HCT116 (cell line): ENCODE measurements at regions not wholly inside any gene's neighbourhood (a gene's known extent, or its start where the extent isn't known, plus 50 kb on each side); places are given as distances from the start of the nearest gene placed in this dataset.

Experiments used
- ATAC-seq: fragments of 200-7000 bp; cut with Tn5 transposase; 2 replicates; pipeline ENCODE4 v1.9.1; 2020; ENCODE audit warnings: mild to moderate bottlenecking, moderate library complexity
- BruUV-seq: library from RNA; stranded (reverse); fragments of 400-500 nt; replicated peaks from 2 replicates; lab custom pipeline; 2021; lab: Mats Ljungman, UMichigan
- CTCF ChIA-PET: fragments of 300-600 bp; sonication (Branson Sonifier 250); formaldehyde crosslinking; loops from one replicate; lab custom pipeline; 2021; ENCODE audit warnings: antibody characterized with exemption; lab: Charles Lee
- POLR2A ChIA-PET: fragments of 300-600, 350-600 bp; sonication (Branson Sonifier 250); formaldehyde crosslinking; loops from one replicate; lab custom pipeline; 2021; ENCODE audit warnings: antibody characterized with exemption; lab: Charles Lee
- RAD21 ChIA-PET, 2 experiments: fragments of 300-600 bp; sonication (Branson Sonifier 250); formaldehyde crosslinking; loops; one replicate each; lab custom pipeline; 2023; ENCODE audit warnings: low total read pairs in 2 of 2; ENCODE audit not compliant: uncharacterized antibody in 2 of 2, unreplicated experiment in 2 of 2, low non-redundant PET in 1 of 2; lab: Charles Lee
- DNase-seq: peaks from one replicate; pipeline ENCODE4 v3.0.0-alpha.2; 2010; ENCODE audit warnings: low read depth, low spot score
- H2AFZ ChIP-seq: fragments of 200-600 bp; shearing (Covaris generic), sonication (generic); 2 replicates; pipeline ENCODE4 v1.6.1; 2017; ENCODE audit warnings: low read depth, mixed run types, mixed read lengths, antibody characterized with exemption, low read length; ENCODE audit not compliant: poor library complexity, severe bottlenecking
- H3K27ac ChIP-seq: 2 replicates; pipeline ENCODE4 v1.5.1; 2012; ENCODE audit warnings: low read depth, low read length
- H3K27me3 ChIP-seq: fragments of 200-600 bp; sonication (generic); 2 replicates; pipeline ENCODE4 v1.6.1; 2016; ENCODE audit warnings: mixed run types, low read length, mixed read lengths; ENCODE audit not compliant: insufficient read depth
- H3K36me3 ChIP-seq, 2 experiments: fragments of 200-500 bp in 1 of 2; fragments of 200-600 bp in 1 of 2; sonication (Bioruptor generic) in 1 of 2; sonication (generic) in 1 of 2; 2 replicates each; pipeline versions ENCODE4 v1.5.1 to v1.6.1; 2014 to 2016; ENCODE audit warnings: low read length in 2 of 2, inconsistent platforms in 1 of 2, mixed read lengths in 1 of 2, mixed run types in 1 of 2; ENCODE audit not compliant: insufficient read depth in 2 of 2, control insufficient read depth in 1 of 2
- H3K4me1 ChIP-seq, 2 experiments: fragments of 200-600 bp in 1 of 2; sonication (generic) in 1 of 2; 2 replicates each; pipeline versions ENCODE4 v1.5.1 to v1.6.1; 2012 to 2017; ENCODE audit warnings: low read length in 2 of 2, inconsistent platforms in 1 of 2, mild to moderate bottlenecking in 1 of 2, mixed read lengths in 1 of 2, mixed run types in 1 of 2, moderate library complexity in 1 of 2; ENCODE audit not compliant: insufficient read depth in 2 of 2, control insufficient read depth in 1 of 2
- H3K4me2 ChIP-seq: fragments of 200-600 bp; sonication (generic); 2 replicates; pipeline ENCODE4 v1.6.1; 2017; ENCODE audit warnings: mixed run types, low read length, mixed read lengths
- H3K4me3 ChIP-seq, 2 experiments: fragments of 200-600 bp in 1 of 2; sonication (generic) in 1 of 2; replicated peaks in 1 of 2; 2 replicates each; pipeline ENCODE4 v1.5.1; 2011 to 2016; ENCODE audit warnings: low read length in 2 of 2, control low read depth in 1 of 2, low read depth in 1 of 2, mild to moderate bottlenecking in 1 of 2, mixed read lengths in 1 of 2, mixed run types in 1 of 2
- H3K79me2 ChIP-seq: fragments of 200-600 bp; sonication (generic); 2 replicates; pipeline ENCODE4 v1.6.1; 2017; ENCODE audit warnings: mild to moderate bottlenecking, mixed run types, low read length, moderate library complexity, mixed read lengths; ENCODE audit not compliant: insufficient read depth
- H3K9ac ChIP-seq: fragments of 200-600 bp; sonication (generic); 2 replicates; pipeline ENCODE4 v1.6.1; 2016; ENCODE audit warnings: low read length, mixed read lengths
- H3K9me2 ChIP-seq: fragments of 200-600 bp; sonication (generic), shearing (Covaris generic); 2 replicates; pipeline ENCODE4 v1.6.1; 2017; ENCODE audit warnings: mixed run types, mild to moderate bottlenecking, moderate library complexity; ENCODE audit not compliant: insufficient read depth
- H3K9me3 ChIP-seq, 2 experiments: fragments of 200-500 bp in 1 of 2; fragments of 200-600 bp in 1 of 2; sonication (Bioruptor generic) in 1 of 2; sonication (generic) in 1 of 2; 2 replicates each; pipeline ENCODE4 v1.6.1; 2014 to 2017; ENCODE audit warnings: low read length in 2 of 2, mixed read lengths in 2 of 2, inconsistent platforms in 1 of 2, low read depth in 1 of 2, mild to moderate bottlenecking in 1 of 2, mixed run types in 1 of 2, moderate library complexity in 1 of 2; ENCODE audit not compliant: control insufficient read depth in 1 of 2, insufficient read depth in 1 of 2
- H4K20me1 ChIP-seq: fragments of 200-600 bp; sonication (generic), shearing (Covaris generic); 2 replicates; pipeline ENCODE4 v1.6.1; 2017; ENCODE audit warnings: mixed run types, mild to moderate bottlenecking, moderate library complexity; ENCODE audit not compliant: insufficient read depth
- ELF1 ChIP-seq: IDR thresholded peaks from 2 replicates; pipeline ENCODE4 v1.6.1; 2012; ENCODE audit warnings: low read depth, borderline replicate concordance
- SIN3A ChIP-seq: IDR thresholded peaks from 2 replicates; pipeline ENCODE4 v1.6.1; 2012; ENCODE audit warnings: low read depth
- intact Hi-C: fragments of 100-400 bp; cut with micrococcal nuclease; formaldehyde crosslinking; loops from 2 replicates; pipeline ENCODE4 v1.10.0; 2022
- TF ChIP-seq, protein P1 (sequence below), 3 experiments: fragments of 200-600 bp in 1 of 3; sonication (generic) in 1 of 3; IDR thresholded peaks in 2 of 3; conservative IDR thresholded peaks in 1 of 3; 2 replicates each; pipeline ENCODE4 v1.5.1; 2012 to 2017; ENCODE audit warnings: low read depth in 2 of 3, low read length in 2 of 3, antibody characterized with exemption in 1 of 3, borderline replicate concordance in 1 of 3, control low read depth in 1 of 3, mild to moderate bottlenecking in 1 of 3, mixed read lengths in 1 of 3, mixed run types in 1 of 3, moderate library complexity in 1 of 3; ENCODE audit not compliant: insufficient read depth in 1 of 3

DNA sequence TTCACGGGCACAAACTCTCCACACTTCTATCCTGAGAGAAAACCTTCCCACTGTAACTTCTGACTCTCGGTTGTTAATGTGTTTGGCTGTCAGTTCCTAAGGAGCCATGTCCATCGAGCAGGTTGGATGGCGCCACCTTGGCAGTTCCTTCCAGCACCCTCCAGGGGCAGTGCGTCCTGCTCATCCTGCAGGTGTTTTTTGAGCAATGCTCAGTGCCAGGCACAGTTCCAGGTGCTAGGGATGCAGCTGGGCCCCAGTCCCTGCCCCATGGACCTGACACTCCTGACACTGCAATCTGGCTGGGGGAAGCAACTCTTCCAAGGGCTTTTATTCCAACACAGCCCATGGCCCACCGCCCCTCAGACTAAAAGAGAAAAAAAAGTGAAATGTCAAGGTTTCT lies 376.4 kb downstream of the PREX1 start:
- TF ChIP-seq, protein P1, sequence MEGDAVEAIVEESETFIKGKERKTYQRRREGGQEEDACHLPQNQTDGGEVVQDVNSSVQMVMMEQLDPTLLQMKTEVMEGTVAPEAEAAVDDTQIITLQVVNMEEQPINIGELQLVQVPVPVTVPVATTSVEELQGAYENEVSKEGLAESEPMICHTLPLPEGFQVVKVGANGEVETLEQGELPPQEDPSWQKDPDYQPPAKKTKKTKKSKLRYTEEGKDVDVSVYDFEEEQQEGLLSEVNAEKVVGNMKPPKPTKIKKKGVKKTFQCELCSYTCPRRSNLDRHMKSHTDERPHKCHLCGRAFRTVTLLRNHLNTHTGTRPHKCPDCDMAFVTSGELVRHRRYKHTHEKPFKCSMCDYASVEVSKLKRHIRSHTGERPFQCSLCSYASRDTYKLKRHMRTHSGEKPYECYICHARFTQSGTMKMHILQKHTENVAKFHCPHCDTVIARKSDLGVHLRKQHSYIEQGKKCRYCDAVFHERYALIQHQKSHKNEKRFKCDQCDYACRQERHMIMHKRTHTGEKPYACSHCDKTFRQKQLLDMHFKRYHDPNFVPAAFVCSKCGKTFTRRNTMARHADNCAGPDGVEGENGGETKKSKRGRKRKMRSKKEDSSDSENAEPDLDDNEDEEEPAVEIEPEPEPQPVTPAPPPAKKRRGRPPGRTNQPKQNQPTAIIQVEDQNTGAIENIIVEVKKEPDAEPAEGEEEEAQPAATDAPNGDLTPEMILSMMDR (IDR thresholded peaks at IDR 0.05 in 2 of 3, conservative IDR thresholded peaks at IDR 0.05 in 1 of 3; ENCODE audit: borderline replicate concordance in 1 of 3, insufficient read depth in 1 of 3, low read depth in 2 of 3, low read length in 2 of 3), result peak in 2 of 3 experiments; percentile 31 to 34; a peak in 2 of 6 replicates
- TF ChIP-seq ELF1, result no peak
- no peak overlapping the region for H2AFZ ChIP-seq
- H3K27me3 ChIP-seq, result peaks cover 12% of the 10 kb centered on the region
- CTCF ChIA-PET, result no interaction called here
- no peaks in the 10 kb centered on the region for H3K79me2 ChIP-seq
- H3K9me2 ChIP-seq, result no peaks in the 10 kb centered on the region
- POLR2A ChIA-PET, result no interaction called here
- H4K20me1 ChIP-seq, result no peaks in the 10 kb centered on the region
- RAD21 ChIA-PET, result no interaction called here
- H3K4me2 ChIP-seq, result no peak overlapping the region
- intact Hi-C loops, result no loop called here
- H3K4me3 ChIP-seq, result no peak overlapping the region
- no TSS peak for BruUV-seq
- no peak overlapping the region for H3K9ac ChIP-seq
- H3K4me1 ChIP-seq, result no peaks in the 10 kb centered on the region
- DNase-seq (no peak), ATAC-seq (peak; percentile 67)
- H3K27ac ChIP-seq, result no peak overlapping the region
- H3K36me3 ChIP-seq, result no peaks in the 10 kb centered on the region
- H3K9me3 ChIP-seq, result no peaks in the 10 kb centered on the region

DNA sequence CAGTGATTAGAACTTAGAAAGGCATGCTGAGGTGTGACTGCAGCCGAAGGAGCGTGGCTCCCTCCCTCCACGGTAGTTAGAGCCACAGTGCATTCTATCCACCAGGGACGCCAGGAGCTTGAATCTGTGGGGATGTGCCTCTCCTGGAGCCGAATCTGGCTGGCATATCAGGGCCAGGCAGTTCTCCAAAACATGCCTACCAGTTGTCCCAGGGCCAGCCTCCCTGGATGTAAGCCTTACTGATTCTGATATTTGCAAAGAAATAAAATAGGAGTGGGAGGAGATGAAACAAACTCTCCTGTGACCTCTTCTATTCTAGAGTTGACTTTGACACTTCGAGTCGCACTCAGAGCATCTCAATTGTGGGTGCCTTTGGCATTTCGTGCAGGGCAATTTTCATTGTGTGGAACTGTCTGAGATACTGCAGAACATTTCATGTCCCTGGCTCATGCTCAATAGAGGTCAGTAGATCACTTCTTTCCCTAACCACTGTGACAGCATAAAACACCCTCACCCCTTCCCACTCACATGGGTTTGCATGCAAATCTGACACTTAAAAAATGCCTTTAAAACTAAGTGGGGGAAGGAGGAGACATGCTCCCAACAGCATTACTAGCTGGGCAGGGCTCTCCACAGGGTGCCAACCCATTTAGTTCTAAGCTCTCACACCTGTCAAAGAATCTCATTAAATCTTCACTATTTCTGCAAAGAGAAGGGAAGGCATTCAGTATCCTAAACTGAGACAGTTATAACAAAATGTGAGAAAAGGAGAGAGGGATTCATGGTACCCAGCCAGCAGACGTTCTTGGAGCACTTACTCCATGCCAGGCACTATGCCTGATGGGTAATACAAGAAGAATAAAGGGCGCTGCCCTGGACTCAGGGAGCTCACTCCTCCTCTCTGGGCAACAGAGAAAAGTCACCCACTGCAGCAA lies 378.9 kb downstream of the PREX1 start:
- Histone ChIP-seq H2AFZ (no peak overlapping the region), H3K9me2 (no peaks in the 10 kb centered on the region), H3K4me3 (no peak overlapping the region), H3K27me3 (peaks cover 7% of the 10 kb centered on the region), H3K36me3 (no peaks in the 10 kb centered on the region), H3K9me3 (peaks cover 4 to 7% of the 10 kb centered on the region in 2 experiments; a peak in 2 of 4 replicates), H3K27ac (no peak overlapping the region), H3K4me2 (no peak overlapping the region), H3K4me1 (no peaks in the 10 kb centered on the region), H4K20me1 (no peaks in the 10 kb centered on the region), H3K9ac (no peak overlapping the region), H3K79me2 (no peaks in the 10 kb centered on the region)
- ATAC-seq (0 out of 2 replicates have a peak, but pooled peaks have one; percentile 46), DNase-seq (no peak)
- ChIA-PET RAD21 (no interaction called here), POLR2A (no interaction called here), CTCF (no interaction called here)
- TF ChIP-seq, protein P1 (IDR thresholded peaks at IDR 0.05 in 2 of 3, conservative IDR thresholded peaks at IDR 0.05 in 1 of 3; ENCODE audit: borderline replicate concordance in 1 of 3, insufficient read depth in 1 of 3, low read depth in 2 of 3, low read length in 2 of 3), result peak in 1 of 3 experiments; percentile 25; a peak in 1 of 6 replicates
- no peak for TF ChIP-seq SIN3A
- no TSS peak for BruUV-seq
- intact Hi-C loops, result no loop called here
